DMS 273 (cell line): ENCODE measurements at regions not wholly inside any gene's neighbourhood (a gene's known extent, or its start where the extent isn't known, plus 50 kb on each side); places are given as distances from the start of the nearest gene placed in this dataset.

ENCODE experiments used
- DNase-seq: peaks from one replicate; lab custom pipeline; 2025; ENCODE audit not compliant: unreplicated experiment; lab: John Stamatoyannopoulos, UW

DNA sequence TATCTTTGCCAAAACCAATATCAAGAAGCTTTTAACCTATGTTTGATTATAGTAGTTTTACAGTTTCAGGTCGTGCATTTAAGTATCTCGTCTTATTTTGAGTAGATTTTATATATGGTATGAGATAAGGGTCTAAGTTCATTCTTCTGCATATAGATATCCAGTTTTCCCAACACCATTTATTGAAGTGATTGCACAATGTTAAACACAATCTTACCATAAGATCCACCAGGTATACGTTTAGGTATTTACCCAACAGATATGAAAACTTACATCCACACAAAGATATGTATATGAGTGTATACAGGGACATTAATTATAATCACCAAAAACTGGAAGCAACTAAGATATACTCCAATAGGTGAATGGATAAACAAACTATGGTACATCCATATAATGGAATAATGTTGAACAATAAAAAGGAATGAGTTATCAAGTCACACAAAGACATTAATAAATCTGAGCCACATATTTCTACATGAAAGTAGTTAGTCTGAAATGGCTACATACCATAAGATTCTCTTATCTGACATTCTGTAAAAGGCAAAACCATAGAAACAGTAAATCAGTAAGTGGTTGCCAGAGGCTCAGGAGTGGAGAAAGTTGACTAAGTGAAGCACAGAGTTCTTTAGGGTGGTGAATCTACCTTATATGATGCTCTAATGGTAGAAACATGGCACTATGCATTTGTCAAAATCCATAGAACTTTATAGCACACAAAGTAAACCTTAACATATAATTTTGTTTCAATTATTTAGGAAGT, 222.6 kb downstream of the NUAK1 start:
- DNase-seq, result no peak

GRCh38 chr12:105916760-105917039, 222.1 kb downstream of the NUAK1 start:
- DNase-seq, result no peak

GRCh38 chr12:105920161-105920684, 218.5 kb downstream of the NUAK1 start:
- DNase-seq, result peak; percentile 79

- DNase-seq, result no peak
Measured at GRCh38 chr12:105921055-105921454, 217.7 kb downstream of the NUAK1 start.

- DNase-seq, result no peak
Measured at GRCh38 chr12:105921872-105922669, 216.7 kb downstream of the NUAK1 start.

DNA sequence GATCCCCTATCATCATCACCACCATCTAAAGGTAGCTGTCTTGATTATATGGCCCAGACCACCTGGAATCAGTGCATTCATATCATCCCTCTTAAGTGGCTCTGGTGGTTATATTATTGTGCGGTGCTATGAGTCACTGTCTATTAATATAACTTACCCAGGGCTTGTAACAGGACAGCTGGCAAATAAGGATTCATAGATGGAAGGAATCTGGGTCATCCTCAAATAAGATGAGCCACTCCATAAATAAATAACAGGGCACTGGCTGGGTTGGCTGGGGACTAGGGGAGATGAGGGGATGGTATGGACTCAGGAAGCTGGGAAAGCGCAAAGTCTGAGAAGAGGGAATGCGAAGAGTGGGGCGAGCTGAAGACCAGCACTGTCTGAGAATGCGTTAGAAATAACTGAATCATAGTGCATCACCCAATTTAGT, 216.1 kb downstream of the NUAK1 start:
- peak; percentile 3 for DNase-seq

GRCh38 chr12:105924526-105925208, 214.1 kb downstream of the NUAK1 start:
- DNase-seq, result no peak

DNA sequence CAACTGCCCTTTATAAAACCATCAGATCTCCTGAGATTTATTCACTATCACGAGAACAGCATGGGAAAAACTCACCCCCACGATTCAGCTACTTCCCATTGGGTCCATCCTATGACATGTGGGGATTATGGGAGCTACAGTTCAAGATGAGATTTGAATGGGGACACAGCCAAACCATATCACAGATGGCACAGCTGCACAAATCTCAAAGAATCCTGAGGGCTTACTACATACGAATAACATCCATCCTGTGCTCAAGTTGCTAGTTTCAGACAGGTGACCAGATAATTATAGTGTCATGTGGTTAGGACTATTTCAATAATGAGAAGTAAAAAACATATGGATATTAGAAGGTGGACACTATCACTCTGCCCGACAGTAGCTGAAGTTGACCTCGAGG, 211.2 kb downstream of the NUAK1 start:
- no peak for DNase-seq

DNA sequence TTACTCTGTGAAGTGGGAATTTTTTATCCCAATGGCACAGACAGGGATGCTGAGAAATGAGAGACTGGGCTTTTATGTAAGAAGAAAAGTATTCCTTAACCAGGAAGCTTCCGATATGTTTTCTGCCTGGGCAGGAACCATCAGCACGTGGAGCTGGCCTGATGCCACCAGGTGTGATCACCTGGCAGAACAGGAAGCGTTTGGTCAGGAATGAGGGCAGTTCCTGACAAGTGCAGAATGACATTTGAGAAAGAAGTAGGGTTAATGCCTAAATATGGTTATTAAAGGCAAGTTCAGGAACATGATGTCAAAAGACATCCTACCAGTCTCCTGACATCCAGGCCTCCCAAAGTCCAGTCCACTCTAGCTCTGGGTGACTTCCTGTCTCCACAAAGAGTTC, 210.3 kb downstream of the NUAK1 start:
- no peak for DNase-seq

GRCh38 chr12:105929192-105929591, 209.6 kb downstream of the NUAK1 start:
- no peak for DNase-seq

DNA sequence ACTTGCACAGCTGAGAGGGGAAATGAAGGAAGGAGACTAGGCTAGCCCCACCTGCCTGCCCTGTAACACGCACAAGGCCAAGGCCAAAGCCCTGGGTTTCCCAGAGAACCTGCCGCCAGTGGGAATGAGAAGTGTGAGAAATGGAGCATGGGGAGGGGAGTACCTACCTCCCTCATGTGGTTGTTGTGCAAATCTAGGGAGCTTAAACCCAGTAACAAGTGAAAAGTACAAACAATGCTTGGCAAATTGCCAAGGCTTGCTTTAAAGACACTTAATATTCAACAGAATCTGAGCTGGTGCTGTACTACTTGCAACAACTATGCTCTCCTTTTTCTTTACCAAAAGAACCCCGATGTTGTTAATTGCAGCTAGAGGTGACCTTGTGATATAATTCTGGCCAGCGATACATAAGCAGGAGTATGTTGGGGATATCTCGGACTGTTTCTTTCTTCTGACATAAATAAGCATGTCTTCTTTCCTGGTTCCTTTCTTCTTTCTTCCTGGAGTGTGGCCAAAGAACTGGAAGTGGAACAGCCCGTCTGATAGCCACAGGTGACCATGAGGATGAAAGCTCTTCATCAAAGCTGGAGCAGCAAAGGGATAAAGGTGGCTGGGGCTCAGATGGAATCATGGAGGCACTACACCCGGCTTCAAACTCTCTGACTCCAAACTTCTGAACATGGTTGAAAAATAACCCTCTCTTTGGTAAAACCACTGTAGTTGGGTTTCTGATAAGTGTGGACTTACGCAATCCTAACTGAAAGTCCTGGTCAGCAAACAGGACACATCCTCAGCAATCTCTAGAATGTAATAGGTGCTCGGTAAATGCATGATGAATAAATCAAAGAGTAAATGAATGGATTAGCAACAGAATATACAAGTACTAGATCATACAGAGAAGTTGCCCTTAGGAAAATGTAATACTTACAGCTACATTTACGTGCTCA, 207.9 kb downstream of the NUAK1 start:
- DNase-seq, result no peak

GRCh38 chr12:105931762-105932570, 206.8 kb downstream of the NUAK1 start:
- DNase-seq, result no peak

DNA sequence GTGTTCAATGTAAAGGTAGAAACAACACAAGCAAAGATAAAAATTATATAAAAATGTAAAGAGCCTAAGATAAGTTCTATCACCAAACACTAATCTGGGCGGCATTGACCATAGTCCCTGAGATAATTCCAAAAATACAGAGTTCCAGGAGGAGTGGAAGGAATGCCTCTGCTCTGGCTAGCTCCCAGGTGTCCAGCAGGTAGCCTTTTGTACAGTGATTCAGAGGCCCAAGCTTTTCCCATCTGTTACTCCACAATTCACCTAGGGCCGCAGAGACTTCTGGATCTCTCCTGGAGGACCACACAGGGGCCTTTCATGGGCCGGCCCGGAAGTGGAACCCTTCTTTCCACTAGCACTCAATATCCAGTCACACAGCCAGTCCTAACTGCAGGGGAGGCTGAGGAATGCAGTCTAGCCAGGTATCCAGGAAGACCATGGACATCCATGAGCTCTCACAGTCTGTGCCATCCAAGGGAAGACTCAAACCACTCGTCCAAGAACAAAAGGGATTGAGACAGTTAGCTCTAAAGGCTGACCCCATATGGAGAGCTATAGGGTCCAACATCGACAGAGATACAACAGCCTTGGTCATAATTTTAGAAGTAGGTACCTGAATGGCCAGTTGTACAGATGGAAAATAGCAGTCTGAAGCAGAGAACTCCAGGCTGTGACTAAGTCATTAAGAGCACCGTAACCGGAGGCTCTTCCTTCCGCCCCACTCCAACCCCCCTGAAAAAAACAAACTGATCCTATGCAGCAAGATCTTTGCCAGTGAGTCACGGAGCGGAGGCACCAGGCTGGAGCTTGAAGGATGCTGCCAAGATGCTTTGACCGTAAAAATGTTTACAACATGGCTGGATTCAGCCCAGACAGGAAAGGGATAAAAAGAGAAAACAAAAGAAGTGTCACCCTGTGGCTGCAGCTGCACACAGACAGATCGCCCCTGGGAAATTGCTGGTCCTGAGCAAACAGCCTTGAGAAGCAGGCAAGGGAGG, 204.8 kb downstream of the NUAK1 start:
- DNase-seq, result no peak

GRCh38 chr12:105935106-105935505, 203.6 kb downstream of the NUAK1 start:
- DNase-seq, result no peak

DNA sequence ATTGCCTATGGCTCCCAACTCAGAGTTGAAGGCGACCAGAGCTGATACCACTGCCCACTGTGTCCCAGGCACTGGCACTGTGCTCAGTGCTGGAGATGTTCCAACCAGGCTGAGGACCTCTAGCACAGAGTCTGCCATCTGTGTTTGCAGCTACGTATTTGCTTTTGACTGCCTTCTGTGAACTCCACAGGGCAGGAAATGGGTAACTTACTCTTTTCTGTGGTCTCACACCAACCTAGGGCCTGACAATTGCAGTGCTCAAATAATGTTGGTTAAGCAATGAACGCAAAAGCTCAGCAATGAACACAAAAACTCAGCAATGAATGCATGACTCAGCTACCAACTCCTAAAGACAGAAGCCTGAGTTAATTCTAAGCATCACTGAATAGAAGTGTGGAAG, 202.8 kb downstream of the NUAK1 start:
- peak; percentile 1 for DNase-seq

GRCh38 chr12:105936496-105936895, 202.3 kb downstream of the NUAK1 start:
- DNase-seq, result no peak

DNA sequence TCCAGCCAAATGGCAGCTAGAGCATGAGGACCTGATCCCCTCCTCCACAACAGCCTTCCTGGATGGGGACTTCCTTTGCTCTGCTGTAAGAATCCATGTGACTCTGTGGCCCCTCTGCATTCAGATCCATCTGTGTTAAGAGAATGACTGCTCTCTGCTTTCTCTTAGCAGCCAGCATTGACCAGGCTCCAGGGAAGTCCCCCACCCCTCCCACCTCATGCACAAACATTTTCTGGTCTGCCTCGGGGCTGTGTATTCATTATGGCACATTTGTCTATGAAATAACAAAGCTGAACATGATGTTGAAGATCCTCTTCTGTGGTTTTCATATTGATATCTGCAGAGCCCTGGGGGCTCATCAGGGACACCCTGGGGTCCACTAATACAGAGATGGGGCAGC, 201.7 kb downstream of the NUAK1 start:
- no peak for DNase-seq

- no peak for DNase-seq
Measured at GRCh38 chr12:105939181-105939721, 199.5 kb downstream of the NUAK1 start.
